ENCODE measurements at regions not wholly inside any gene's neighbourhood (a gene's known extent, or its start where the extent isn't known, plus 50 kb on each side); places are given as distances from the start of the nearest gene placed in this dataset.

GRCh38 chr3:99118381-99118780 lies 216.9 kb upstream of the DCBLD2 start:
- H3K4me3 ChIP-seq (ENCODE audit: low read depth, poor library complexity, severe bottlenecking) = no peak overlapping the region
- TF ChIP-seq CTCF (IDR thresholded peaks at IDR 0.05) (no peak), POLR2A (IDR thresholded peaks at IDR 0.05) (no peak)
- intact Hi-C loops (cut with DNase I; ENCODE audit: low total_unique reads) = no loop called here
- 0 to 39% methylated on average over 1 of the region's 1 CpG for WGBS, 2 donors
- DNase-seq (ENCODE audit: low spot score in 2 of 2) = no peak

- no peak for DNase-seq (ENCODE audit: low spot score in 2 of 2)
- TF ChIP-seq POLR2A (IDR thresholded peaks at IDR 0.05) = no peak
- no peak for TF ChIP-seq CTCF (IDR thresholded peaks at IDR 0.05)
- H3K4me3 ChIP-seq (ENCODE audit: low read depth, poor library complexity, severe bottlenecking) = no peak overlapping the region
- 87 to 91% methylated on average over 9 of the region's 9 CpGs for WGBS, 2 donors
- intact Hi-C loops (cut with DNase I; ENCODE audit: low total_unique reads) = no loop called here
Observed at GRCh38 chr3:99114565-99115291, 213.2 kb upstream of the DCBLD2 start.

- WGBS, 2 donors = 72 to 75% methylated on average over 3 of the region's 3 CpGs
- H3K4me3 ChIP-seq (ENCODE audit: low read depth, poor library complexity, severe bottlenecking) = no peak overlapping the region
- no peak for DNase-seq (ENCODE audit: low spot score in 2 of 2)
- no peak for TF ChIP-seq POLR2A (IDR thresholded peaks at IDR 0.05)
- no peak for TF ChIP-seq CTCF (IDR thresholded peaks at IDR 0.05)
- intact Hi-C loops (cut with DNase I; ENCODE audit: low total_unique reads) = no loop called here
Observed at GRCh38 chr3:99111235-99111634, 209.7 kb upstream of the DCBLD2 start.

- no peak for TF ChIP-seq POLR2A (IDR thresholded peaks at IDR 0.05)
- no peak for TF ChIP-seq CTCF (IDR thresholded peaks at IDR 0.05)
- no peak for DNase-seq (ENCODE audit: low spot score in 2 of 2)
- WGBS, 2 donors = 92 to 96% methylated on average over 4 of the region's 4 CpGs
- H3K4me3 ChIP-seq (ENCODE audit: low read depth, poor library complexity, severe bottlenecking) = no peak overlapping the region
- intact Hi-C loops (cut with DNase I; ENCODE audit: low total_unique reads) = no loop called here
Observed at GRCh38 chr3:99110401-99110800, 208.9 kb upstream of the DCBLD2 start.

GRCh38 chr3:99108508-99108907 lies 207.0 kb upstream of the DCBLD2 start:
- peak in 1 of 2 donors; percentile 16 for DNase-seq (ENCODE audit: low spot score in 2 of 2)
- TF ChIP-seq POLR2A (IDR thresholded peaks at IDR 0.05) (no peak), CTCF (IDR thresholded peaks at IDR 0.05) (no peak)
- intact Hi-C loops (cut with DNase I; ENCODE audit: low total_unique reads) = no loop called here
- no peak overlapping the region for H3K4me3 ChIP-seq (ENCODE audit: low read depth, poor library complexity, severe bottlenecking)
- WGBS, 2 donors = 7 to 11% methylated on average over 2 of the region's 2 CpGs

- H3K4me3 ChIP-seq (ENCODE audit: low read depth, poor library complexity, severe bottlenecking) = no peak overlapping the region
- DNase-seq (ENCODE audit: low spot score in 2 of 2) = no peak
- WGBS, 2 donors = 55 to 67% methylated on average over 2 of the region's 2 CpGs
- intact Hi-C loops (cut with DNase I; ENCODE audit: low total_unique reads) = no loop called here
- TF ChIP-seq POLR2A (IDR thresholded peaks at IDR 0.05) = no peak
Observed at GRCh38 chr3:99094606-99095005, 193.1 kb upstream of the DCBLD2 start.
